Left lobe of liver (tissue), 2 donors: ENCODE measurements at regions not wholly inside any gene's neighbourhood (a gene's known extent, or its start where the extent isn't known, plus 50 kb on each side); places are given as distances from the start of the nearest gene placed in this dataset.

Experiments
- ATAC-seq: fragments of 200-7000 bp; cut with Tn5 transposase; one replicate; pipeline ENCODE4 v1.9.1; 2020; ENCODE audit warnings: mild to moderate bottlenecking, moderate library complexity
- DNase-seq: peaks from one replicate; pipeline ENCODE4 v3.0.0-alpha.2; 2020; ENCODE audit warnings: low spot score
- donor health status: DM: no; HTN: no; CAD: no; lungs with moderate emphysema.
- donor health status: DM: no; HTN: yes; CAD: no.

DNA sequence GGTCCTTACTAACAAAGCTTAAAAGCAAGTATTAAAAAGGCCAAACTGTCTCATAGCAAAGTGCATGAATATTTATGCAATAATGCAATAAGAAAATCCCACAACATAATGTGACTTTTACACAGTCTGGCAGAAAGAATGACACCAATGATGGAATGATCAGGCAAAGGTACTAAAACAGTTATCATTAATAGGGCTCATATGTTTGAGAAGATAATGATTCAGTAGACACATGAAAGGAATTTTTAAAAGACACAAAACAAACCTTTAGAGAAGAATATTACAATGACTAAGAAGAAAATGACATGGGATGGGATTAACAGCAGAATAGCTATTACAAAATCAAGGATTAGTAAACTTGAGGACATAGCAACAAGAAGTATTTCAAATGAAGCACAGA is 1411.2 kb upstream of the TMEM132C start:
- no peak for ATAC-seq
- no peak for DNase-seq

DNA sequence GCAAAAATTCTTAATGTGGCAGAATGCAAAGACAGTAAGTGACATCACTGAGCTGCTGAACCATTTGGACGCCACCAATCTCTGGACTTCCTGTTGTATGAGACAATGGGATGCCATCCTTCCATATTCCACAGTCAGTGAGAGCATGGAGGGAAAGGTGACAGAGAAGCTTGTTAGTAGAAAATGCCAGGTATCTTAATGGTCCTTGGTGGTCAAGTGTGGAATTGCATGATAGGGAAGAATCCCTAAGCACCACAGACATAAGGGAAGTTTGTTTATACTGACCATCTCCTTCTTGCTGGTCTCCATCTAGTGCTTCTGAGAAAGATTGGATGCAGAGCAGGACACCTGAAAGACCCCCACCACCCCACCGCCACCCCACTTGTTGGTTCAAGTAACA is 1410.0 kb upstream of the TMEM132C start:
- DNase-seq: no peak
- ATAC-seq: no peak

DNA sequence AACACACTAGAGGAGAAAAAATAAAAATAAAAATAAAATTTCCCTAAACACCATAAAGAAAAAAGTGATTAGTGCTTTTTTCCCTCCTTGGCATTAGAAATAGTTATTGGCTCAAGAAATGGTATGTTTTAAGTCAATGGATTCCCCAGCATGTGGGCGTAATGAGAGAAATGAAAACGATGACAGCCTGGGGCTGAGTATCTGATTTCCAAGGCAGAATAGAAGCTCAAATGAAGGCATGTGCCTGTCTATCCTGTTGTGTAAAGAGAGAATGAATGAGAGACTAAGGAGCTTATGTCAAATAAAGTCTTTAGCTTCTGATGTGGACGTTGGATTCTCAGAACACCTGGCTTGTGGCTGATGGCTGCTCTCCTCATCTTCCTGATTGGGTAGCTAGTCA is 1408.4 kb upstream of the TMEM132C start:
- DNase-seq: no peak
- no peak for ATAC-seq

DNA sequence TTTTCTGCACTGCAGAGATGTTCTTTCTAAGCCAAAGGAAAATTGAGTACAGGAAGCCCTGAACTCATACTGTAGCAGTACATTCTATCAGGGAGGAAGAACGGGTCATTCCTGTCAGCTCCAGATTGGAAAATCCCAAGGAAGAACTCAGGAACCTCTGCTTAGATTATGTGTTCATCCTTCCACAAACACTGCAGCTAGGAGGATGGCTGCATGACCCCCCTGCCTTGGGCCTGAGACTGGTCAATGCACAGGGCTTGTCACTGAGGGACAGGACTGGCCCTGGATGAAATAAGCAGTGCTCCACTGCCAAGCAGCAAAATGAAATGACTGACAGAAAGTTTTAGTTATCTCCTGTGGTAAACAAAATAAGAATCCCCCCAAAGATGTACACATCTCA is 1406.8 kb upstream of the TMEM132C start:
- ATAC-seq (peak; percentile 40), DNase-seq (no peak)

DNA sequence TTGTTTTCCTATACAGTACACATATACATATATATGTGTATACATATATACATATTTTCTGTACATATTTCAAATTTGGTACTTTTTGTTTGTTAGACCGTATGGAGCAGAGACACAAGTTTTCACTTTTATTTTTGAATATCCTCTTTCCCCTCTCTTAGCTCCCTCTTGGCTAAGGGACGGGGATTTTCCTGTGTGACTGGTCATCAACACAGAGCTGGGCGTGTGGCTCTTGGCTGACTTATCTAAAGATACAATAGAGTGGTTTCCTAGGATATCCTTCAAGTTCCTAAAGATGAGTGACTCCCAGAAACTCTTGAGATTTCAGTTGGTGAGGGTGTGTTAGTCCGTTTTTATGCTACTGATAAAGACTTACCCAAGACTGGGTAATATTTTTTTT is 1404.5 kb upstream of the TMEM132C start:
- ATAC-seq: peak; percentile 18

DNA sequence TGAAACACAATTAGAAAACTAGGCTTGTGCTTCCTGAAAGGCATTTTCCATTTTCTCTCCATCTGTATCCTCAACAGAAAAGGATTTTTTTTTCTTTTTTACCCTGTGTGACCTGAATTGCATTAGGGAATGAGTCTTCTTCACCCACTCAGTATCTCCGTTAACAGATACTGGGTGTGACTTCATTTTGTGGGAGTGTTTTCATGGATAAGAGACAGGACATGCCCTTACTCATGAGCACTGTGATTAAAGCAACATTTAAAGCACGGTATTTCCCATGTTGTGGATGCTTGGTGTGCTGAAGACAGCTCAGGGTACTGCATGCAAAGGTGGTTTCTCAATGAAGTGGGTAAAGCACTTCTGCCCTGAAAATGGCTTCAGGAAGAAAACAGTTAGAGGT is 1397.3 kb upstream of the TMEM132C start:
- no peak for ATAC-seq

More for the DNA sequence above, 1404.5 kb upstream of the TMEM132C start:
- no peak for DNase-seq

DNA sequence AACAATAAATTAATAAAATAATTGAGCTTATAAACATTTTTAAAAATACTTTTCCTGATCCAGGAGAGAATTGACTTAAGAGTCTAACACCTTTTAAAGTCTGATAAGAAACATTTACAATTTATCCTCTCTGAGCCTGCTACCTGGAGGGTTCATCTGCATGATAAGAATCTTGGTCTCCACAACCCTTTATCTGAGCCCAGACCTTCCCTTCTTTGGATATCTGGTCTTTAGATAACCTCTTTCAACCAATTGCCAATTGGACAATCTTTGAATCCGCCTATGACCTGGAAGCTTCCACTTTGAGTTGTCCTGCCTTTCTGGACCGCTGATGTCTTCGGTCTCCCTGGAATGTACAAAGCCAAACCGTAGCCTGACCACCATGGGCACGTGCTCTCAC is 1393.3 kb upstream of the TMEM132C start:
- DNase-seq (no peak), ATAC-seq (no peak)

More for the DNA sequence above, 1397.3 kb upstream of the TMEM132C start:
- DNase-seq: no peak

DNA sequence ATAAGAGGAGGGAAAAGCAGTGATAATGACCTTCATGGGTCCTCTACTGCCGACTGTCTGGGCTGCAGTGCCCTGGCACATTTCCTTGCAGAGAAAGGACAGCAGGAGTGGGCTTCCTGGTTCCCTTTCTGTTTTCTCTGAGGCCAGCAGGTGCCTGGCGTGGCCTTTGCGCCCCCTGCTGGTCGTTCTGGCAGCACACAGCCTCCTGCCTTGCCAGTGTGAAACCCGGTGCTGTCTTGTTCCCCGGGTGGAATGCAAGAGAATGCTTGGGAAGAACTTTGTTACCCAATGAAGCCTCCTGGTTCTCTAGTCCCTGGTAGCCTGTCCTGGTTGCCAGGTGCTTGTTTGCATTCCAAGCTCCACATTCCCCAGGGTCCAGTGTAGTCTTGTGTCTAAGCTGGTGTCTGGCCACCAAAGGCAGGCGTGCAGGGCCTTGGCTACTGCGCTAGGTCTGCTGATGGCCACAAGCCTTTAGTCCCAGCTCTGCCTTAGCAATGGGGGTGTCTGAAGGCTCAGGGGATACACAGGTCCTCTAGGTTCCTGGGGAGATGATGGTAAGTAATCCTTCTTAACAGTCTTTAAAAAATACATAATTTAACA is 1392.4 kb upstream of the TMEM132C start:
- ATAC-seq (peak; percentile 98), DNase-seq (peak; percentile 65)

DNA sequence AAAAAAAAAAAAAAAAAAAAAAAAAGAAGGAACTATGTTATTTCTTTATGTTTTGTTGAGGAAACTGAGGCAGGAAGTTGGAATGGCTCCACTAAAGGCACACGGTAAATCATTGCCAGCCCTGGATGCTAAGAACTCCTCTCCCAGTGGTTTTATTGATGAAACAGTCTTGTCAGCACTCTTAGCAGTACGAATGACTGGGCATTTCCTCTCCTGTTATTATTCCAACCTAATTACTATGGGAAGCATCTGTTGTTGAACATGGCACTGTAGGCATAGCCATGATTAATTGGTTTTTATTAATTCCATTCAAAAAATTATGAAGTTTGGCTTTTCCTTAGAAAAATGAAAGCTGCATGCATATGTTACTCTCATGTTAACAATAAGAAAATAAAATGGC is 1387.1 kb upstream of the TMEM132C start:
- no peak for ATAC-seq
- DNase-seq: no peak

DNA sequence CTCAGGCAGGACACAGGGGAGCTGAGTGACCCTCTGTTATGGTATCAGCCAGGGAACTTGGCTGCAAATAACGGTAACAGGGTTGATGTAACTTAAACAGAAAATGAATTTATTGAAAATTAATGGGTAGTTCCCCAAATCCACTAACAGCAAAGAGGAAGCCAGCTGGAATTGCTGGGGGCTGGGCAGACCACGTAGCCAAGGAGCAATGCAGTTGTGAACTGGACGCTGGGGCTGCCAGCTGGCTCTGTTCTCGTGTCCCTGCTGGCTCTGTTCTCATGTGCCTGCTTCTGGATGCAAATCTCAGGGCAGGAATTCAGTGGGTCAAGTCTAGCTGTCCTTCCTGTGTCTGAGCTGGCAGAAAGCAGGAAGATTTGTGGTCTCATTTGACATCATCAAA is 1383.3 kb upstream of the TMEM132C start:
- ATAC-seq: no peak

DNA sequence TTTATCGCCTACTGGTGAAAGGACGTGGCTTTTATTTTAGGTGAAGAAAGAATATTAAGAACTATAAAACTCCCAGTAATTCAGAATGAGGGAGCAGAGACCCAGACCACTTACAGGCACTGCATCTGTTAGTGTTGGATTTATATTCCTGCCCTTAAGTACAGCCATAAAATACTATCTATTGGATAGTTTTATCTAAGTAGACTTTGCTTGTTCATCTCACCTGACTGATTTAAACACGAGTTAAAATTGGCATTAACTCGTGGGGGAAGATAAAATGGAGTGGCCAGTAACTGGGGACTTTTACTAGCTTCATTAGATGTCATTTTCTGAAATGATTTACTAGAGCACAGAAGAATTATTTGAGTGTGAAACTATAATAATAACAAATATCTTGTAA is 1377.5 kb upstream of the TMEM132C start:
- DNase-seq (no peak), ATAC-seq (no peak)

More for the DNA sequence above, 1383.3 kb upstream of the TMEM132C start:
- DNase-seq: no peak

DNA sequence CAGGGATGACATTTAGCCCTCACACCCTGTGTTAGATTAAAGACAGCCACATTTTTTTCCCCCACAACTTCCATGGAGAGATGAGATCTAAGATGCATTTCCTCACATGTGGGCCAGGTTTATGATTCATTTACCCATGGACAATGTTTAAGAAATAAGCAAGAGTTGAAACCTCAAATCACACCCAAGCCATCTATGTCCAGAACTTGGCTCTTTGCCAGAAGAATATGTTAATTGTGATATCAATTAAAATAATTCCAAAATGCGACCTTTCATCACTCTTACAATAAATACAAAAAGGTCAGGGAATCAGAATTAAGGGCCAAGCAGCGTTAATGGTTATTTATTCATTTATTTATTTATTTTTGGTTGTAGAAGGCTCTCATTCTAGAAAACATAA is 1376.9 kb upstream of the TMEM132C start:
- DNase-seq (no peak), ATAC-seq (no peak)

DNA sequence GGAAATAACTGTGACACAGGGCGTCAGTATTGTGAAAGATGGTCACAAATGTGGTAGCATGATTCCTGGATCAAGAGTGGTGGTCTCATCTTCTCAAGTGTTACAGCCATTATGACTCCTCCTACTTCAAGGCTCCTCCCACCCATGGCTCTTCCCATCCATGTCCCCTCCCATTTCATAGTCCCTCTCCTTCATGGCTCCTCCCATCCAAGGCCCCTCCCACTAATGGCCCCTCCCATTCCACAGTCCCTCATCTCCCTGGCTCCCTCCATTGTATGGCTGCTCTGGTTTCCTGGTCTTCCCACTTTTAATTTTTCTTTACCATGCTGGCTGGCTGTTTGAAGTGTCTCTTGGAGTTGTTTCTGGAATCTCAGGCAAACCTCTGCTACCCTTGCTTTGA is 1375.2 kb upstream of the TMEM132C start:
- ATAC-seq (no peak), DNase-seq (no peak)

DNA sequence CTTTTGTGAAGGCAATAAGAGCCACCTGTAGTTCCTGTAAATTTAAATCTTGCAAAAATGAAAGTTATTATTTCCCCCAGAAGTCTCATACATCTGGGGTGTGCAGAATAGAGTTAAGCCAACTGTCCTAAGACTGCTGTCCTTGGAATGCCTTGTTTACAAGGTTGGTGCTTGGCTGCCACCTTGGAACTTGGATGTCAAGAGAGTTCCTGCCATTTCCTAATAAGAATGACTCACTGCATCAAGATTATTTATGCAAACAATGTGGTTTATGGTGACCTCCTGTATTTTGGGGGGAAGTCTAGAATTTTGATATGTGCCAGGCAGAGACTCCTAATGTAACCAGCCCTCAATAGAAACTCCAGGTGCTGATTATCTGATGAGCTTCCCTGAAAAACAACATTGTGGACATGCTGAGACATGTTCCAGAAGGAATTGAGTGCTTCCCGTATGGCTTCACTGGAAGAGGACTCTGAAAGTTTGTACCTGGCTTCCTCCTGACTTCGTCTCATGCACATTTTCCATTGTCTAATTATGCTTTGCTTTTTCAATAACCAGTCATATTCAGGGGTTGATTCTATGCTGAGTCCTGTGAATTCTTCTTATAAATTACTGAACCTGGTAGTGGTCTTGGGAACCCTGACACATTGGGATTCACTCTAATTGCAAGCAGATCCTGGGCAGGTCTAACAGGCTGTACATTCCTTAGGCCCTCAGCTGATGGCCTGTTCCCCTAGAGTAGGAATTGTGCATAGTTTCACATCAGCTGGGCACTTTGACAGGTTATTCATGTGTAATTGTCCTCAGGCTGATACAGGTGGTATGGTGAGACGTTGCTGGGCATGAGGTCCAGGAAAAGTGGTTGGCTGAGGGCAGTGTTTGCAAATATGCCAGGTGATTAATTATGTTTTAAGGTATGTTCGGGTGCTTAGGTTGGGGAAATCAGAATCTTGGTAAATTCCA is 1370.7 kb upstream of the TMEM132C start:
- no peak for ATAC-seq
- no peak for DNase-seq

DNA sequence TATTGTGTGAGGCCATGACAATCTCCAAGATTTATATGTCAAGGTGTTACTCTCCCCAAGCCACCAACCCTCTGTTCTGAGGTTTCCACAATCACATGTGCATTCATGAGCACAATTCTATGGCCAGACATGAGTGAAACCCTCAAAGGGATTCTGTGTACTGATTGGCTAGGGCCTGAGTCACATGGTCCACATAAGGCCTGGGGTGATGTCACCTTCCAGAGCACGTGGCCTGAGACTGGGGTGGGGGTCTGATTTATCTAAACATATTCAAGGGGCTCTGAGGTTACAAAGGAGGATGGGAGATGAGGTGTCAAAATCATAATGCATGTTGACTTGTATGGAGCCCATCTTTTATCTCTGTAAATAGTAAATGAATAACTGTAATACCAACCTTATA is 1369.9 kb upstream of the TMEM132C start:
- ATAC-seq: no peak

DNA sequence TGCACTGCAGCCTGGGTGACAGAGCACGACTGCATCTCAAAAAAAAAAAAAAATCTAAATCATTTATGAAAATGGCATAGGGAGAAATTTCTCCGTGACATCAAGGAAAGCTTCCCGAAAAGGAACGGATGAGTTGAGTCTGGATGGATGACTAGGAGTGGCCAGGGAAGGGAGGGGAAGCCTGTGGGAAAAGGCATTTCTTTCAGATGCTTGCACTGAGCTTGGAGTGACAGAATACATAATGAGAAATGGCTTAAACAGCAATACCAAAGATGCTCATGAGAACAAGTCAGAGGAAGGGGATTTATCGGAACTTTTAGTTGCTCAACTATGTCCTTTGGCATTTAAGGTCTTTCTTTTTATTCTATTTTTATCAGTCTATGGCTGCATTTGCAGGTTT is 1369.2 kb upstream of the TMEM132C start:
- DNase-seq (no peak), ATAC-seq (no peak)

More for the DNA sequence above, 1369.9 kb upstream of the TMEM132C start:
- DNase-seq: no peak

DNA sequence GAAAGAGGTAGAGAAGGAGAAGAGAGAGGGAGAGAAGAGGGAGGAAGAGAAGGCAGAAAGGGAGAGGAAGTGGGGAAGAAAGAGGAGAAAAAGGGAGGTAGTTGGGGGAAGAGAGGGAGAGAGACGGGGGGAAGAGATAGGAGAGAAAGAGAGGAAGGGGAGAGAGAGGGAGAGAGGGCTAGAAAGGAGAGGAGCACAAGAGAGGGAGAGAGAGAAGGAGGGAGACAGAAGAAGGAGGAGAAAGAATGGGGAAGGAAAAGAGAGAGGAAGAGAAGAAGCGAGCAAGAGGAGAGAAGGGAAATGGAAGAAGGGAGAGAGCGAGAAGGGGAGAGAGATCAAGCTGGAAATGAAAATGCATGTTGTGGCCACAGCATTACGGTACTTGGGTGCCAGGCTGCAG is 1368.4 kb upstream of the TMEM132C start:
- ATAC-seq (no peak), DNase-seq (no peak)

DNA sequence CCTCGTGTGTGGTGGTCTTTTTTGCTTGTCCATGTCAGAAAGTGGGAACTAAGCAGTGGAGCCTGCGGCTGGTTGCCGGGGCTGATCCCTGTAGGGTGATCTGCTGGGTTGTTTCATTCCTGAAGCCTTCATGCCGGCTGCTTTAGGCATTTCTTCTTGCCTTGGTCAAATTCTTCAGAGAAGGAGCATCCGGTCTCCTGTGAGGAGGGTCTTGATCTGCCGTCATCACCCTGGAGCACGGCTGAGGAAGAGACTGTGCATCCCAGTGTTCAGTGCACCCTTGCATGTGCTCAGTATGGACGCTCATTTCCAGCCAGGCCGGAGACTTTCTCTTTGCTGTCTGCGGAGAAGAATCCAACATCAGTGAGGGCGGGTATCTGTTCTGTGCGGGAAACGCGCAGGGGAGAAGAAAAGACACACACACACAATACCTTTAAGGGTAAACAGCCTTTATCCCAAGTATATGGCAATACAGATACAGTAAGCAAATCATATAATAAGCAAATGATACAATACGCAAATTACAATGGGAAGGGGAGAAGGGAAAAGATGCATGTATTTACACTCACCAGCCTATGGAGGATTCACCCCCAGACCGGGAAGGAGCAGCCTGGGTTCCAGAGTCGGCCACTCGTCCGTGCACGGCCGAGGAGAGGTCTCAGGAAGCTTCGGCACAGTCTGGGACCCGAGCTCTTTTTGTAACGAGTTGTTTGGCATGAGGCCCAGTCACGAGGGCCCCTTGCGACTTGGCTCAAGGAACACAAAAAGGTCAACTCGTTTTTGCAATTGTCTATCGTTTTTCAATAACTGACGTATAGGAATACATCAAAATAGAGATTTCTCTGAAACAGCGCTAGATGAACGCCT is 1366.8 kb upstream of the TMEM132C start:
- ATAC-seq: no peak
- no peak for DNase-seq

DNA sequence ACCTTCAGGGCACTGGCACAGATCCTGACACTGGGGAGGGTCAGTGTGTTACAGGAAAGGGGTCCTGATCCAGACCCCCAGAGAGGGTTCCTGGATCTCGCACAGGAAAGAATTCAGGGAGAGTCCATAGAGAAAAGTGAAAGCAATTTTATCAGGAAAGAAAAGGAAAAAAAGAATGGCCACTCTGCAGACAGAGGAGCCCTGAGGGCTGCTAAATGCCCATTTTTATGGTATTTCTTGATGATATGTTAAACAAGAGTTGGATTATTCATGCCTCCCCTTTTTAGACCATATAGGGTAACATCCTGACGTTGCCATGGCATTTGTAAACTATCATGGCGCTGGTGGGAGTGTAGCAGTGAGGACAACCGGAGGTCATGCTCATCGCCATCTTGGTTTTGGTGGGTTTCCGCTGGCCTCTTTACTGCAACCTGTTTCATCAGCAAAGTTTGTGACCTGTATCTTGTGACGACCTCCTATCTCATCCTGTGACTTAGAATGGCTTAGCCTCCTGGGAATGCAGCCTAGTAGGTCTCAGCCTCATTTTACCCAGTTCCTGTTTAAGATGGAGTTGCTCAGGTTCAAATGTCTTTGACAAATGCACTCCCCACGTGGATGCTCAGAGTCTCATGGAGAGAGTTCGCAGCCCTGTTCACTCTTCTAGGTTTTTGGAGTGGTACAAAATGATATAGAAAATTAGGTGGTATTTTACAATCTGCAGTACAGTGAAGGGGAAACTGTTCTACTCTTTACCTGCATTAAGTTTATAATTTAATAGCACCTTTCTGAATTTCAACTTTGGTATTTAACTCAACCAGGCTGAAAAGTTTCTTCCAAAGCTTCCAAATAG is 1363.7 kb upstream of the TMEM132C start:
- DNase-seq: no peak
- no peak for ATAC-seq

DNA sequence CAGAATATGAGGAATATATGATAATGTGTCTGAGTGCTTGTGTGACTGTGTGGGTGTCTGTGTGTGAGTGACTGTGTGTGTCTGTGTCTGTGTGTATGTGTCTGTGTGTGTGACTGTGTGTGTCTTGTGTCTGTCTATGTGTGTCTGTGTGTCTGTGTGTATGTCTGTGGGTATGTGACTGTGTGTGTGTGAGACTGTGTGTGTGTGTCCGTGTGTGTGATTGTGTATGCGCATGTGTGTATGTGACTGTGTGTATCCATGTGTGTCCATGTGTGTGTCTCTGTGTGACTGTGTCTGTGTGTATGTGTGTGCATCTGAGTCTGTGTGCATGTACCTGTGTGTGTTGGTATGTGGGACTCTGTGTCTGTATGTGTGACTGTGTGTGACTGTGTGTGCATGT is 1361.2 kb upstream of the TMEM132C start:
- DNase-seq: no peak
- ATAC-seq: no peak
